ENCODE measurements at regions not wholly inside any gene's neighbourhood (a gene's known extent, or its start where the extent isn't known, plus 50 kb on each side); places are given as distances from the start of the nearest gene placed in this dataset.

DNA sequence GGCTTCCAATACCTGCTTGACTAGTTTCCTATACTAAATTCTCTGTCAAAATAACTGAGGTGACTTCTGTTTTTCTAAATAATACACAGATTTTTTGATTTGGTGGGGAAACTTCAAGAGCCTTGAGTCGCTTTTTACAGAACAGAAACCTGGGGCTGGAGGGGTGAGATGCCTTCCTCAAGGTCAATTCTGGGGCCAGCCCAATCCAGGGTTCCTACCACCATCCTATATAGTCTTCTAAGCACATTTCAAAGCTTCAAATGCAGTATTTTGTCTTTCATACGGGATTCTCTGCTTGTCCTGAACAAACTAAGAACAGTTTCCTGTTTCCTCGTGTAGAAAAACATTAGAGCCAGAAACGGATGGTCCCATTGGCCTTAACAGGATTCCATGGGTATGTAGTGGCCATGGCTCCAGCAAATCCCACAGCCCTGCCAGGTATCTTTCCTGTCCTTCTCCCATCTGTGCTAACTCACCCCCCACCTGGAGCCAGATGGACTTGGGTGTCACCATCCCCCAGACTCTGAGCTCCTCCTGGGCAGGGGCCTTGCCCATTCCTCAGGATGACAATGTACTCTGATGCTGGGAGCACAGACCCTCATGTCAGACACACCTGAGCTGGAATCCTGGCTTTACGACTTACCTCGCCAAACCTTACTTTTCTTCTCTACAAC is 146.9 kb downstream of the KLF13 start:
- TF ChIP-seq, protein P1, sequence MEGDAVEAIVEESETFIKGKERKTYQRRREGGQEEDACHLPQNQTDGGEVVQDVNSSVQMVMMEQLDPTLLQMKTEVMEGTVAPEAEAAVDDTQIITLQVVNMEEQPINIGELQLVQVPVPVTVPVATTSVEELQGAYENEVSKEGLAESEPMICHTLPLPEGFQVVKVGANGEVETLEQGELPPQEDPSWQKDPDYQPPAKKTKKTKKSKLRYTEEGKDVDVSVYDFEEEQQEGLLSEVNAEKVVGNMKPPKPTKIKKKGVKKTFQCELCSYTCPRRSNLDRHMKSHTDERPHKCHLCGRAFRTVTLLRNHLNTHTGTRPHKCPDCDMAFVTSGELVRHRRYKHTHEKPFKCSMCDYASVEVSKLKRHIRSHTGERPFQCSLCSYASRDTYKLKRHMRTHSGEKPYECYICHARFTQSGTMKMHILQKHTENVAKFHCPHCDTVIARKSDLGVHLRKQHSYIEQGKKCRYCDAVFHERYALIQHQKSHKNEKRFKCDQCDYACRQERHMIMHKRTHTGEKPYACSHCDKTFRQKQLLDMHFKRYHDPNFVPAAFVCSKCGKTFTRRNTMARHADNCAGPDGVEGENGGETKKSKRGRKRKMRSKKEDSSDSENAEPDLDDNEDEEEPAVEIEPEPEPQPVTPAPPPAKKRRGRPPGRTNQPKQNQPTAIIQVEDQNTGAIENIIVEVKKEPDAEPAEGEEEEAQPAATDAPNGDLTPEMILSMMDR (IDR thresholded peaks at IDR 0.05): no peak
- no peak for TF ChIP-seq POLR2A (IDR thresholded peaks at IDR 0.05)

Data from transverse colon (tissue), 3 donors.